ENCODE measurements at regions not wholly inside any gene's neighbourhood (a gene's known extent, or its start where the extent isn't known, plus 50 kb on each side); places are given as distances from the start of the nearest gene placed in this dataset.

DNA sequence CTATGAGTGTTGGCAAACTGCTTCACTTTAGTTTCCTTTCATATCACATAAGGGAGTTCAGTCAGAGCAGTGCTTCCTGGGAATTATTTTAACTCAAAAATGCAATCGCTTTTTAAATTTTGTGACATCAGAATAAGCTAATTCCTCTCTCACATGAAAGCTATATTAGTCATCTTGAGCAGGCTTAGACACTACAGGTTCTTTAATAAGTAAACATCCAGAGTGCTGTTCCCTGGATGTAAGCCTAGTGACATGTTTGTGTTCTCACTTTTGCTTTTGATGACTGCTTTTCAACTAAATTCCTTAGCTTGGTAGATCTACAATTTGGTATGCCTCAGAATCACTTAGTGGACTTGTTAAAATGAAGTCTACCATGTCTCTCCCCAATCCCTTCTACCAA lies 252.7 kb upstream of the POU3F2 start:
- Histone ChIP-seq H3K4me1 (ENCODE audit: control insufficient read depth in 1 of 2, insufficient read depth in 2 of 2, low read length in 2 of 2) (no peaks in the 10 kb centered on the region), H3K4me3 (ENCODE audit: low read length in 2 of 2) (no peak overlapping the region), H3K27me3 (ENCODE audit: control insufficient read depth in 1 of 2, insufficient read depth in 2 of 2, low read length in 1 of 2) (peaks cover 0 to 2% of the 10 kb centered on the region in 2 donors), H3K36me3 (ENCODE audit: control insufficient read depth in 1 of 2, insufficient read depth in 2 of 2, low read length in 1 of 2) (no peaks in the 10 kb centered on the region), H3K9me3 (ENCODE audit: control insufficient read depth, low read length) (no peaks in the 10 kb centered on the region), H3K27ac (ENCODE audit: low read depth in 1 of 2, low read length in 2 of 2) (no peak overlapping the region)
- 50 to 59% methylated on average over 1 of the region's 1 CpG for WGBS, 2 donors
- ATAC-seq (ENCODE audit: low FRiP score) (no peak), DNase-seq (no peak)
- intact Hi-C loops (cut with DNase I) = no loop called here

DNA sequence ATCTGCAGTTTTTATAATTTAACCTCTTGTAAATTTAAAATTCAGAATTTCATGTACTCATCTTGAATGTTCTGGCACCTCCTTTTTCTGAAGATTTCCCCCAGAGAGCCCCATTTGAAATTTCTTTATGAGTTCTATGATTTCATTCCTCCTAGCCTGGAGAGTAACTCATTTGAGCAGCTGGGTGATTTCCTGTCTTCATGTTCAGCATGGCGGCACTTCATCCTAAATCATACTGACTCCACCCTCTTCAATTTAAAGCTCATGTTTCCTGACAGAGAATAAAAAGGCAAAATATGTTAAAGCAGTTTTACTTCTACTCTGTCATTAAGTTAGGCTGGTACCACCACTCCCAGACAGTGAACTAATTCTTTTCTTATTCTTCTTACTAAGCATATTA lies 250.9 kb upstream of the POU3F2 start:
- Histone ChIP-seq H3K36me3 (ENCODE audit: control insufficient read depth in 1 of 2, insufficient read depth in 2 of 2, low read length in 1 of 2) (no peaks in the 10 kb centered on the region), H3K4me3 (ENCODE audit: low read length in 2 of 2) (no peak overlapping the region), H3K4me1 (ENCODE audit: control insufficient read depth in 1 of 2, insufficient read depth in 2 of 2, low read length in 2 of 2) (no peaks in the 10 kb centered on the region), H3K9me3 (ENCODE audit: control insufficient read depth, low read length) (no peaks in the 10 kb centered on the region), H3K27me3 (ENCODE audit: control insufficient read depth in 1 of 2, insufficient read depth in 2 of 2, low read length in 1 of 2) (peaks cover 0 to 2% of the 10 kb centered on the region in 2 donors), H3K27ac (ENCODE audit: low read depth in 1 of 2, low read length in 2 of 2) (no peak overlapping the region)
- no peak for DNase-seq
- intact Hi-C loops (cut with DNase I) = no loop called here
- 27 to 47% methylated on average over 1 of the region's 1 CpG for WGBS, 2 donors
- ATAC-seq (ENCODE audit: low FRiP score) = no peak

DNA sequence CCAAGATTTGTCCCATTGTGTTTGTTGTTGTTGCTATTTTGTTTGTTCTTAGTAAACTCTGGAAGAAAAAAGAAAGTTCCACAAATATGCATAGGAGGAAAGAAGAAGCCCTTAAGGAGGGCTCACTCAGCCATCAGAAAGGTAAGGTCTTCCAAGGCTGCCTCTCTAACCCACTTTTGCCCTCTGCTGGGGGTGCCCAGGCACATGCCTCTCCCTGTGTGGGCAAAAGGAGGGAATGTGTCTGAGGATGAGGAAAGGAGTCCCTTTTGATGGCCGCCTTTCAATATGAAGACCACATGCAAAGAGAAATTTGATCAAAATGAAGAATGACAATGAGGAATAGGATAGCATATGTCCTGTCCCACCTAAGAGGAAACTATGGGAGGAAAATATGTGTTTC lies 248.2 kb upstream of the POU3F2 start:
- no peak for ATAC-seq (ENCODE audit: low FRiP score)
- H3K9me3 ChIP-seq (ENCODE audit: control insufficient read depth, low read length) = no peaks in the 10 kb centered on the region
- H3K4me1 ChIP-seq (ENCODE audit: control insufficient read depth in 1 of 2, insufficient read depth in 2 of 2, low read length in 2 of 2) = no peaks in the 10 kb centered on the region
- H3K27ac ChIP-seq (ENCODE audit: low read depth in 1 of 2, low read length in 2 of 2) = no peak overlapping the region
- H3K36me3 ChIP-seq (ENCODE audit: control insufficient read depth in 1 of 2, insufficient read depth in 2 of 2, low read length in 1 of 2) = no peaks in the 10 kb centered on the region
- DNase-seq = no peak
- H3K27me3 ChIP-seq (ENCODE audit: control insufficient read depth in 1 of 2, insufficient read depth in 2 of 2, low read length in 1 of 2) = no peaks in the 10 kb centered on the region
- intact Hi-C loops (cut with DNase I) = no loop called here
- 35 to 88% methylated on average over 1 of the region's 1 CpG for WGBS, 2 donors
- H3K4me3 ChIP-seq (ENCODE audit: low read length in 2 of 2) = no peak overlapping the region

DNA sequence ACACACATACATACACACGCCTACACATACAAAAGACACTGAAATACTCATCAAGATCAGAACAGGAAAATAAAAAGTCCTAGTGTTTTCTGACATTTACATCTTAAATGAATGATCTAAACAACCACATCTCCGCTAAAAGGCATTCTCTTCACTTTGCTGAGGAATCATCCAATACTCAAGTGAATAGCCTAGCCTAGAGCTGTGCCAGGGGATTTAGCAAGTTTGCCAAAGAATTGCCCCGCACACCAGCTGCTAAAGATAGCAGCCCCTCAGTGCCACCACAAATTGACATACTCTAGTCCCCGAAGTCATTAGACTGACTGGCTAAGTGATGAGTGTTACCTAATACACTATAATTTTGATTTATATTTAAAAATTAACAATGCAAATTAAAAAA lies 246.8 kb upstream of the POU3F2 start:
- intact Hi-C loops (cut with DNase I) = no loop called here
- Histone ChIP-seq H3K27ac (ENCODE audit: low read depth in 1 of 2, low read length in 2 of 2) (no peak overlapping the region), H3K4me3 (ENCODE audit: low read length in 2 of 2) (no peak overlapping the region), H3K9me3 (ENCODE audit: control insufficient read depth, low read length) (no peaks in the 10 kb centered on the region), H3K36me3 (ENCODE audit: control insufficient read depth in 1 of 2, insufficient read depth in 2 of 2, low read length in 1 of 2) (no peaks in the 10 kb centered on the region), H3K4me1 (ENCODE audit: control insufficient read depth in 1 of 2, insufficient read depth in 2 of 2, low read length in 2 of 2) (no peaks in the 10 kb centered on the region), H3K27me3 (ENCODE audit: control insufficient read depth in 1 of 2, insufficient read depth in 2 of 2, low read length in 1 of 2) (no peaks in the 10 kb centered on the region)
- no peak for ATAC-seq (ENCODE audit: low FRiP score)
- DNase-seq = no peak
- 78 to 79% methylated on average over 4 of the region's 4 CpGs for WGBS, 2 donors

DNA sequence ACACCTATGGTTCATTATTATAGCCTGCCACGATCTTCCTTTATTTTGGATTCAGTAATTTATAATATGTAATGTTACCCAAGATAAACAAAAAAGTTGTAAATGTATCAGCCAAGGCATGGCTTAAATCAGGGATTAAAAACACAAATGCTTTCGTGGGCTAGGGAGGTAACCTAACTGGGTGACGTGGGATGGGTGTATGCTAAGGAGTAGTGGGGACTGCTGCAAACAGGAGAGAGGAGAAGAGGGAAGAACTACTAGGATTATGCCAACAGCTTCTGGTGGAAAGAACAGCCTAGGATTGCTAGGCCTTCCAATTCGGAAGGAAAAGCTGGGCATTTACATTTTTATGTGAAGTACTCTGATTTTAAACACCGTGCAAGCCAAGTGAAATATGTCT lies 244.8 kb upstream of the POU3F2 start:
- no peaks in the 10 kb centered on the region for H3K36me3 ChIP-seq (ENCODE audit: control insufficient read depth in 1 of 2, insufficient read depth in 2 of 2, low read length in 1 of 2)
- intact Hi-C loops (cut with DNase I) = no loop called here
- H3K27ac ChIP-seq (ENCODE audit: low read depth in 1 of 2, low read length in 2 of 2) = no peak overlapping the region
- no peak overlapping the region for H3K4me3 ChIP-seq (ENCODE audit: low read length in 2 of 2)
- no peaks in the 10 kb centered on the region for H3K27me3 ChIP-seq (ENCODE audit: control insufficient read depth in 1 of 2, insufficient read depth in 2 of 2, low read length in 1 of 2)
- ATAC-seq (ENCODE audit: low FRiP score) (no peak), DNase-seq (no peak)
- 50 to 55% methylated on average over 5 of the region's 5 CpGs for WGBS, 2 donors
- no peaks in the 10 kb centered on the region for H3K9me3 ChIP-seq (ENCODE audit: control insufficient read depth, low read length)
- no peaks in the 10 kb centered on the region for H3K4me1 ChIP-seq (ENCODE audit: control insufficient read depth in 1 of 2, insufficient read depth in 2 of 2, low read length in 2 of 2)

DNA sequence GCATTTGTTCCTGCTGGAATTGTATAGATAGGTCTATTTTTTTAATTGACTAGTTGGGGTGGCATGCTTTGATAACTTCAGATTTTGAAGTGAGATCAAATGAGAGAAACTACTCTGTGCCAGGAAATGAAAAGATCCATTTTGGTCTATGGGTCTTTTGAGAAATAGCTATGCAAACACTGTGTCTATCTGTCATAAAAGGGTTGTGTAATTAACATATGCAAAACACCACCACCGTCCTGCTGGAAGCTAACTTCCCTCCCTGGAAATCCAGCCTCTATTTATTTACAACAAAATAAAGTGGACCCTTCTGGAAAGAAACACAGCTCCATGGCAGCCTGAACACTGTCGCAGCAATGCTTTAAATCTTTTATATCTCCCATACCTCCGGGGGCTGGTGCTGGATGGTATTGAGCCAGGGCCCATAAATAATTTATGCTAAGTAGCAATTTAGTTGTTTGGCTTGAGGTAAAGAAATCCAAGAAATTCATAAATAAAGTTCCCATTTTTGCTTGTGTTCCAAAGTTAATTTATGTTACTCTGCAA lies 244.2 kb upstream of the POU3F2 start:
- no peaks in the 10 kb centered on the region for H3K4me1 ChIP-seq (ENCODE audit: control insufficient read depth in 1 of 2, insufficient read depth in 2 of 2, low read length in 2 of 2)
- H3K27ac ChIP-seq (ENCODE audit: low read depth in 1 of 2, low read length in 2 of 2) = no peak overlapping the region
- ATAC-seq (ENCODE audit: low FRiP score) (no peak), DNase-seq (no peak)
- no peaks in the 10 kb centered on the region for H3K36me3 ChIP-seq (ENCODE audit: control insufficient read depth in 1 of 2, insufficient read depth in 2 of 2, low read length in 1 of 2)
- H3K27me3 ChIP-seq (ENCODE audit: control insufficient read depth in 1 of 2, insufficient read depth in 2 of 2, low read length in 1 of 2) = no peaks in the 10 kb centered on the region
- H3K4me3 ChIP-seq (ENCODE audit: low read length in 2 of 2) = no peak overlapping the region
- intact Hi-C loops (cut with DNase I) = no loop called here
- 52% methylated on average over 3 of the region's 3 CpGs for WGBS, 2 donors
- H3K9me3 ChIP-seq (ENCODE audit: control insufficient read depth, low read length) = no peaks in the 10 kb centered on the region

DNA sequence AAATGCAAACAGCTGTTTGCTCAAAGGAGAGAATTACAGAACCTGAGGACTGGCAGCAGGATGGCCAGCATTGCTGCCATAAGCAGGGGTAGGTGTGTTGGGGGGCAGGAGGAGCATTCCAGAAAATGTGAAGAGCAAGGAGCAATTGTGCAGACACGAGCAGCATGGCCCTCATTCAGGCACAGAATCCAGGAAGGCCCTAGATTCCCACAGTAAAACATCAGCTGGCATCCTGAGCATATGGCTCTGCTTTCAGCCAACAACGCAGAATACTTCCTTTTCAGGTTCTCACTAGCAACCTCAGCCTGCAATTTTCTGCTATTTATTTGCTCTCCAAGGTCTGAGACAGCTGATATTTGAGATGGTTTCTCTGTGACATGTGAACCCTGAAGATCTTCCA lies 243.4 kb upstream of the POU3F2 start:
- H3K27ac ChIP-seq (ENCODE audit: low read depth in 1 of 2, low read length in 2 of 2) = no peak overlapping the region
- intact Hi-C loops (cut with DNase I) = no loop called here
- no peaks in the 10 kb centered on the region for H3K9me3 ChIP-seq (ENCODE audit: control insufficient read depth, low read length)
- no peak overlapping the region for H3K4me3 ChIP-seq (ENCODE audit: low read length in 2 of 2)
- ATAC-seq (ENCODE audit: low FRiP score) (no peak), DNase-seq (no peak)
- H3K36me3 ChIP-seq (ENCODE audit: control insufficient read depth in 1 of 2, insufficient read depth in 2 of 2, low read length in 1 of 2) = no peaks in the 10 kb centered on the region
- H3K4me1 ChIP-seq (ENCODE audit: control insufficient read depth in 1 of 2, insufficient read depth in 2 of 2, low read length in 2 of 2) = no peaks in the 10 kb centered on the region
- 7 to 11% methylated on average over 2 of the region's 2 CpGs for WGBS, 2 donors
- no peaks in the 10 kb centered on the region for H3K27me3 ChIP-seq (ENCODE audit: control insufficient read depth in 1 of 2, insufficient read depth in 2 of 2, low read length in 1 of 2)

DNA sequence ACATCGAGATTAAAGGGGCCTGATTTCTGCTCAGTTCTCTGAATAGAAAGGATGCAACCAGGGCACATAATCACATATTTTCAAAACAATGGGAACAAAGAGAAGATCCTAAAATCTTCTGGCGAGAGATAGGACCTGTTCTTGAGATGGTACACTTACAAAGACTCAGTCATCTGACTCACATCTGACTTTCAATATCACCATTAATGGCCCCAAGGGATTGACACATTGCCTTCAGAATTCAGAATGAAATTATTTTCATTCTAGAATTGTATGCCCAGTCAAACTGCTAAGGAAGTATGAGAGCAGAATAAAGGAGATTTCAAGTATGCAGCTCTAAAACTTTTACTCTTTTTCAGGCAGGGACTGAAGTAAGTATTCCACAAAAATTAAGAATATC lies 240.7 kb upstream of the POU3F2 start:
- intact Hi-C loops (cut with DNase I) = no loop called here
- no peak overlapping the region for H3K4me3 ChIP-seq (ENCODE audit: low read length in 2 of 2)
- no peaks in the 10 kb centered on the region for H3K36me3 ChIP-seq (ENCODE audit: control insufficient read depth in 1 of 2, insufficient read depth in 2 of 2, low read length in 1 of 2)
- 80 to 88% methylated on average over 2 of the region's 2 CpGs for WGBS, 2 donors
- no peaks in the 10 kb centered on the region for H3K4me1 ChIP-seq (ENCODE audit: control insufficient read depth in 1 of 2, insufficient read depth in 2 of 2, low read length in 2 of 2)
- no peak for DNase-seq
- ATAC-seq (ENCODE audit: low FRiP score) = no peak
- no peak overlapping the region for H3K27ac ChIP-seq (ENCODE audit: low read depth in 1 of 2, low read length in 2 of 2)
- H3K9me3 ChIP-seq (ENCODE audit: control insufficient read depth, low read length) = no peaks in the 10 kb centered on the region
- no peaks in the 10 kb centered on the region for H3K27me3 ChIP-seq (ENCODE audit: control insufficient read depth in 1 of 2, insufficient read depth in 2 of 2, low read length in 1 of 2)

DNA sequence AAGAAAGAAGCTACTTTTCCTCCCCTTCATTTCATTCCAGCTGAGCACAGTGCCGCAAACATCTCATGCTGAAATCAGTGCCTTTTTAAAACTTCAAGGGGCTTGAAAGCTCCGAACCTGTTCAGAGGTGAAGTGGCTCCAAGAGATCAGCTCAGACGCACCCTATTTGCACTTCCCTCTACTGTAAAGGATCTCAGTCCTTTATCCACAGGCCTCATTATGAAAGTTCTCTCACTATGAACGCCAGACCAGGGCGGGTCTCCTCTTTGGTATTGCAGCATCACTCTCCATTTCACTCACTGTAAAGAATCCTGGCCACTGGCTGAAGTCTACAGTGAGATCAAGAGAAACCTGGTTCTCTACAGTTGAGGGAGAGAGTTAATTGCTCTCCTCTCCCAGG lies 232.7 kb upstream of the POU3F2 start:
- WGBS, 2 donors = 74 to 78% methylated on average over 5 of the region's 5 CpGs
- Histone ChIP-seq H3K9me3 (ENCODE audit: control insufficient read depth, low read length) (no peaks in the 10 kb centered on the region), H3K27ac (ENCODE audit: low read depth in 1 of 2, low read length in 2 of 2) (no peak overlapping the region), H3K4me1 (ENCODE audit: control insufficient read depth in 1 of 2, insufficient read depth in 2 of 2, low read length in 2 of 2) (no peaks in the 10 kb centered on the region), H3K36me3 (ENCODE audit: control insufficient read depth in 1 of 2, insufficient read depth in 2 of 2, low read length in 1 of 2) (no peaks in the 10 kb centered on the region), H3K27me3 (ENCODE audit: control insufficient read depth in 1 of 2, insufficient read depth in 2 of 2, low read length in 1 of 2) (no peaks in the 10 kb centered on the region), H3K4me3 (ENCODE audit: low read length in 2 of 2) (no peak overlapping the region)
- ATAC-seq (ENCODE audit: low FRiP score) (no peak), DNase-seq (no peak)
- intact Hi-C loops (cut with DNase I) = no loop called here

Data from aorta (tissue), 5 donors.